Activated CD4-positive, alpha-beta T cell treated with anti-CD3 and anti-CD28 coated beads for 1 hour (primary cell): ENCODE measurements at regions not wholly inside any gene's neighbourhood (a gene's known extent, or its start where the extent isn't known, plus 50 kb on each side); places are given as distances from the start of the nearest gene placed in this dataset.
"Not testable (repeated sequence)": the region's sequence is repeated elsewhere in the genome, so short reads cannot be mapped to it uniquely, and the experiment has no call there.

Experiments
- DNase-seq: peaks from one replicate; pipeline ENCODE4 v3.0.0-alpha.2; 2020

DNA sequence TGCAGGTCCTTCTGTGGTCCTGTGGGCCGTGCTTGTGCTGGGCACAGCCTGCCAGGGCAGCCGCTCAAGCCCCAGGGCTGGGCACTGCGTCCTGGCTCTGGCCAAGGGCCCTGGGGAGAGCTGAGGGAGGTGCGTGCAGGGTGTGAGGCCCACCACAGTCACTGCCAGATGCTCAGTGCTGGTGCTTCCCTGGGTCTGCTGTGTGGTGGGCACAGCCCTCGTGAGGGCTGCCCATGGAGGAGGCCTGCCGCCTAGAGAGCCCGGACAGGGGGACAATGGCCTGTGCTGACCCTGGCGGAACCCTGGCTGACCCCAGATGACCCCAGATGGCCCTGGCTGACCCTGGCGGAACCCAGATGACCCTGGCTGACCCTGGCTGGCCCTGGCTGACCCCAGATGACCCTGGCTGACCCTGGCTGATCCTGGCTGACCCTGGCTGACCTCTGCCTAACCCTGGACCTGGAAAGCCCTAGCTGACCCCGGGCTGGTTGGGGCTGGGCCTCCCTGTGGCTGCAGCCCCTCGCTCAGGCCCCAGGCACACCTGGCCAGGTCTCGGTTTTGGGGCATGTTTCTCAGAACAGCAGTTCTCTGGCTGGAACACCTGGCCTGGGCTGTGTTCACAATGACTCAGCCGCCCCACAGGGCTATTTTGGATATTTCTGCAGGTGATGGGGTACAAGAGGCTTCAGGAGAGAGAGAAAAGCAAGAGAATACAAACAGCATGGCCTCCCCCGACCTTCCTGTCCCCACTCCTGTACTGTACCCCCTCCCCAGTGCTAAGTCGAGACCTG is 55.4 kb downstream of the TMEM121 start:
- no peak for DNase-seq

DNA sequence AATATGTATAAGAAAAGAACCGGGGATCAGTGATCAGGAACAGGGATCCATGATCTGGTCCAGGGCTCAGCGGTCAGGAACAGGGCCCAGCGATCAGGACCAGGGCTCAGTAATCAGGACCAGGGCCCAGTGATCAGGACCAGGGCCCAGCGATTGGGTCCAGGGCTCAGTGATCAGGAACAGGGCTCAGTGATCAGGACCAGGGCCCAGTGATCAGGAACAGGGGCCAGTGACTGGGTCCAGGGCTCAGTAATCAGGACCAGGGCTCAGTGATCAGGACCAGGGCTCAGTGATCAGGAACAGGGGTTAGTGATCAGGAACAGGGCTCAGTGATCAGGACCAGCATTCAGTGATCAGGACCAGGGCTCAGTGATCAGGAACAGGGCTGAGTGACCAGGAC is 56.3 kb downstream of the TMEM121 start:
- DNase-seq, result no peak

DNA sequence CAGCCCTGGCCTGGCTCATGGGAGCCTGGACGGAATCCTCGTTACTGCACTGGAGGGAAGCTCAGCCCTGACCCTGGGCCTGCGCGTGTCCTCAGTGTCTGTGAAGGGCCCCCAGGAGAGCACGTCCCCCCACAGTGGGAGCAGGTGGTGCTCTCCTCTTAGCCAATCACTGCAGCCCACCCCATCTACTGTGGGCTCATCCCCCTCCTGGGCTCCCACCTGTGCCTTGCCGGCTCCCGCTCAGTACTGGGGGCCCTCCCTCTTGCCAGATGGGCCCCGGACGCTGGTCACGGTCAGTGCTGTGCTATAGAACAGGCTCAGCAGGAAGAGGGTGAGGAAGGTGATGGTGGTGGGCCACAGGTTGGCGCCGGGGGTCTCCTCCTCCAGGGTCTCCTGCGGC is 57.5 kb downstream of the TMEM121 start:
- DNase-seq, result not testable (repeated sequence)

DNA sequence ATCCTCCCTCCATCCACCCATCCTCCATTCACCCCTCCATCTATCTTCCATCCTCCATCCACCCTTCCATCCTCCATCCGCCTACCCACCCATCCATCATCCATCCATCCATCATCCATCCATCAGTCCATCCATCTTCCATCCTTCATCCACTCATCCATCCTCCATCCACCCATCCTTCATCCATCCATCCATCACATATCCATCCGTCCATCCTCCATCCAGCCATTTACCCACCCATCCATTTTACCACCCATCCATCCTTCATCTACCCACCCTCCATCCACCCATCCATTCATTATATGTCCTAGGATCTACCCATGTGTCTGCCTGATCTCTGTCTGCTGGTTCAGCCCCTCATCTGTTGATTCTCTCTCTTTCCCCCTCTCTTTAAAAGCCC is 58.9 kb downstream of the TMEM121 start:
- DNase-seq, result not testable (repeated sequence)

DNA sequence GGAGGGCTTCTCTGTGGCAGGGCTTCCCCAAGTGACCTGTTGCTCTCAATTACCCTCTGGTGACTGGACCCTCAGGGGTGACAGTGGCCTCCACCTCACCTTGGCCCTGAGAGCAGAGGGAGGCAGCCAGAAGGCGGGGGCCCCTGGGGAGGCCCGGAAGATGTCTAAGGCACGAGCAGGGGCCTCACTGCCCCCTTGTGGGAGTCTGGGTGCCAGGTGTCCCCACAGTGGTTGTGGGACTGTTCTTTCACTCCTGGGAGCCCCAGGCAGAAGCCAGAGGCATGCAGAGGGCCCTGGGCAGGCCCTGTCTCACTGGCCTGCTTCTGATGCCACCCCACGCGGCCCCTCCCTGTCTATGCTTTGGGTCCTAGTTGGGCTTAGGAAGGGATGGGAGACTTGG is 59.3 kb downstream of the TMEM121 start:
- not testable (repeated sequence) for DNase-seq

DNA sequence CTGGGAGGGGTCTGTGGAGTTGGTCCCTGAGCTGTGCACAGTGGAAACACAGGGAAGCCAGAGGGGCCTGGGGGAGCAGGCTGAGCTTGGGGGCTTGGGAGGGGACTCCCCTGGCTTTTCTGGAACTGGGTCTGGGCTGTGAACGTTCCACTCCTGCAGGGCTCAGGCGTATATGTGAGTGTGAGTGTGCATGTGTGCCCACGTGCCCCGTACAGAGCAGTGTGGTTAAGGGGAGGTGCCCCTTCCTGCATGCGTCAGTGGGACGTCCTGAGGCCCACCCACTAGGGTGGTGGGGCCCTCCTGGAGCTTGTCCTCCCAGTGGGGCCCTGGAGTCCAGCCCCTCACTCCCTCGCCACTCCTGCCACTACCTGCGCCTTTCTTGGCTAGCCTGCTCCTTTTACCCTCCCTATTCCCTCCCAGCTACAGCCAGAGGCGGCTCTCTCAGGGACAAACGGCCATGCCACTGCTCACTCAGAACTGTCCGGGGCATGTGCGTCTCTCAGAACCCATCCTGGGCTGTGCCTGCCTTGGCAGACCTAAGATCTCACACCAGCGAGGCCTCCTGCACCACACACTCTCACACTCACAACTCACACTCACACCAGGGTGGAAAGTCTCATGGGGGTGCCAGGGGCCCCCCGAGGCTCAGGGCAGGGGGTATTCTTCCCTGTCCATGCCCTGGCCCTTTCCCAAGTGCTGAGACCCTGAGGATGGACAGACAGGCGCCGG is 59.9 kb downstream of the TMEM121 start:
- not testable (repeated sequence) for DNase-seq

DNA sequence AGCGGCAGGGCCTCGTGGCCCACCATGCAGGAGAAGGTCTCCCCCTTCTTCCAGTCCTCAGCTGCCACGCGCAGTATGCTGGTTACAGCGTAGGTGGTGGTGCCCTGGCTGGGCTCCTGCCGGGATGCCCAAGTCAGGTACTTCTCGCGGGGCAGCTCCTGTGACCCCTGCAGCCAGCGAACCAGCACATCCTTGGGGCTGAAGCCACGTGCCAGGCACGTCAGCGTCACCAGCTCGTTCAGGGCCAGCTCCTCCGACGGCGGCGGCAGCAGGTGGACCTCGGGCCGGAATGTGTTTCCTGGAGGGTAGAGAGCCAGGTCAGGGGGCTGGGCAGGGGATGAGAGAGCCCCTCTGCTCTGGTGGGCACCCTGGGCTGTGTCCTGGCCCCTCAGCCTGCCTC is 60.7 kb downstream of the TMEM121 start:
- not testable (repeated sequence) for DNase-seq

DNA sequence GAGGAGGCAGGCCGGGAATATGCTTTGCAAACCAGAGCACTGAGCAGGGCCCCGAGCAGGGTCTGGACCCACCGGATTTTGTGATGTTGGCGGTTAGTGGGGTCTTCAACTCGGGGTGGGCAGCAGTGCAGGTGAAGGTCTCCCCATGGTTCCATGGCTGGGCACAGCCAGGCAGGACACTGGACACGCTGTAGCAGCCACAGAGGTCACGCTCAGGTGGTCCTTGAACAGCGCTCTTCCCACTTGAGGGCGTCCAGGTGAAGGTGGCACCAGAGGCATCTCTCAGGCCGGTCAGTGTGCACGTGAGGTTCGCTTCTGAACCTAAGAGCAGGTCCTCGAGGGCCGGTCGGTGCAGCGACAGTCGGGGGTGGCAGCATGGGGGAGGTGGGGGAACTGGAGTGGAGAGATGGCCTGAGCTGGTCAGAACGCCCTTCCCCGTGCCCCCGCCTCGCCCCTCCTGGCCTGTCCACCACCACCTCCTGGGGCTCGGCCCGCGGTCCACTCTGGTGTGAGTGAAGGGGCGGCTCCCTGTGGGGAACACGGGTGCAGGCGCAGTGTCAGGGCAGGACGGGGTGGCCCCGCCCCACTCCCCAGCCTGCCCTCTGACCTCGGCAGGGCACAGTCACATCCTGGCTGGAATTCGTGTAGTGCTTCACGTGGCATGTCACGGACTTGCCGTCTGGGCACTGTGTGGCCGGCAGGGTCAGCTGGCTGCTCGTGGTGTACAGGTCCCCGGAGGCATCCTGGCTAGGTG is 61.3 kb downstream of the TMEM121 start:
- DNase-seq, result not testable (repeated sequence)

DNA sequence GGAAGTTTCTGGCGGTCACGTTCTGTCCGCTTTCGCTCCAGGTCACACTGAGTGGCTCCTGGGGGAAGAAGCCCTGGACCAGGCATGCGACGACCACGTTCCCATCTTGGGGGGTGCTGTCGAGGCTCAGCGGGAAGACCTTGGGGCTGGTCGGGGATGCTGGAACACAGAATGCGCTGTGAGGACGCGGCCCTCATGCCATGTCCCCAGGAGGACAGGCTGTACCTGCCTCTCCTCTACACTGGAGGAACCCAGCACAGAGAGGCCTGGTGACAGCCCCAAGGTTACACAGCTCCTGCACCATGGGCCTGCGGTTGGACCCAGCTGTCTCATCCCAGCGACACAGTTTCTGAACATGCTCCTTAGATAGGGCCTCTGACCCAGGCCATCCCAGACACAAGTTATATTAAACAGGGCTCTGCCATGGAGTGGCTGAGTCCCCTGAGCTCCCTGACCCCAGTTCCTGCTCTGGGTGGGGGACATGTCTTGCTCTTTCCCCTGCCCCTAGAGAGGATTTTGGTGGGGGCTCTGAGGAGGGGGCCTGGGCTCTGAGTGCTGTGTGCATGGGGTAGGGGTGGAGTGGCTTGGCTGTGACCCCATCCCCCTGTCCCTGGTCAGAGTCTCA is 62.0 kb downstream of the TMEM121 start:
- no peak for DNase-seq

DNA sequence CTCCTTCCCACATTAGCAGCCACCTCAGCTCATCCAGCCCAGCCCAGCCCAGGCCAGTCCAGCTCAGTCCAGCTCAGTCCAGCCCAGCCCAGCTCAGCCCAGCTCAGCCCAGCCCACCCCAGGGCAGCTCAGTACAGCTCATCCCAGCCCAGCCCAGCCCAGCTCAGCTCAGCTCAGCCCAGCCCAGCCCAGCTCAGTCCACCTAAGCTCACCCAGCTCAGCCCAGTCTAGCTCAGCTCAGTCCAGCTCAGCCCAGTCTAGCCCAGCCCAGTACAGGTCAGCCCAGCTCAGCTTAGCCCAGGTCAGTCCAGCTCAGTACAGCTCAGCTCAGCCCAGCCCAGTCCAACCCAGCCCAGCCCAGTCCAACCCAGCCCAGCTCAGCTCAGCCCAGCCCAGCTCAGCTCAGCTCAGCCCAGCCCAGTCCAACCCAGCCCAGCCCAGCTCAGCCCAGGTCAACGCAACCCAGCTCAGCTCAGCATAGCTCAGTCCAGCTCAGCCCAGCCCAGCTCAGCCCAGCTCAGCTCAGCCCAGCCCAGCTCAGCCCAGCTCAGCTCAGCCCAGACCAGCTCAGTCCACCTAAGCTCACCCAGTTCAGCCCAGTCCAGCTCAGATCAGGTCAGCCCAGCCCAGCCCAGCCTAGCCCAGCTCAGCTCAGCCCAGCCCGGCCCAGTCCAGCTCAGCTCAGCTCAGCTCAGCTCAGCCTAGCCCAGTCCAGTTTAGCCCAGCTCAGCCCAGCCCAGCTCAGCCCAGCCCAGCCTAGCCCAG is 63.0 kb downstream of the TMEM121 start:
- DNase-seq, result no peak

DNA sequence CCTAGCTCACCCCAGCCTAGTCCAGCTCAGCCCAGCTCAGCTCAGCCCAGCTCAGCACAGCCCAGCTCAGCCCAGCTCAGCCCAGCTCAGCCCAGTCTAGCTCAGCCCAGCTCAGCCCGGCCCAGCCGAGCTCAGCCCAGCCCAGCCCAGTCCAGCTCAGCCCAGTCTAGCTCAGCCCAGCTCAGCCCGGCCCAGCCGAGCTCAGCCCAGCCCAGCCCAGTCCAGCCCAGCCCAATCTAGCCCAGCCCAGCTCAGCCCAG is 63.5 kb downstream of the TMEM121 start:
- DNase-seq, result not testable (repeated sequence)

DNA sequence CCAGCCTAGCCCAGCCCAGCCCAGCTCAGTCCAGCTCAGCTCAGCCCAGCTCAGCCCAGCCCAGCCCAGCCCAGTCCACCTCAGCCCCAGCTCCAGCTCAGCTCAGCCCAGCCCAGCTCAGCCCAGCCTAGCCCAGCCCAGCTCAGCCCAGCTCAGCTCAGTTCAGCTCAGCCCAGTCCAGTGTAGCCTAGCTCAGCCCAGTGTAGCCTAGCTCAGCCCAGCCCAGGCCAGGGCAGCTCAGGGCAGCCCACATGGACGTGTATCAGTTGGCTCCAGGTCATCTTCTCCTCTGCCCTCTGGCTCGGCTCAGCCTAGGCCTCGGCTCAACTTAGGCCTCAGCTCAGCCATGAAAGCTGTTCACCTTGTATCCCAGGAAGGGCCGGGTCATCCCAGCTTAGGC is 64.7 kb downstream of the TMEM121 start:
- DNase-seq, result no peak

DNA sequence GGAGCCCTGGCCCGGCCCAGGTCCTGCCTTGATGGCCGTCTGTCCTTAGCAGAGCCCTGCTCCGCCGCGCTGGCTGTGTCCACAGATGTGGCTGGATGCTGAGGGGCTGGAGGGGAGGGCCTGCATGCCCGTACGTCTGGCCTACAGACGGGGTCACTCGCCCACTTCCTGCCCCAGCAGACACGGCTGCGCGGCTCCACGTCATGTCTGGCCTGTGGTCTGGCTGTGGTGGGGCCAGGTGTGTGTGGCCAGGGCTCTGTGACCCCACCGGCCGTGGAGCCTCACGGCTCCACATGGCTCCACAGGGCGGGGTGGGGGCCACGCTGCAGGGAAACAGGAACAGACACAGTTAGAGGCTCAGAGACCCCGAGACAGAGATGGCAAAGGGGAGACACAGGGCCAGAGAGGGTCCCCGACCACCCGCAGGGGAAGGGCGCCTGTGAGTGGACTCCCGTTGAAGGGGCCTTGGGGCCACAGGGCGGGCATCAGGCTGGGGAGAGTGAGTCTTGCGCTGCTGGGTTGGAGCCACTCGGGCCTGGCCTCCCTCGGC is 65.5 kb downstream of the TMEM121 start:
- not testable (repeated sequence) for DNase-seq

DNA sequence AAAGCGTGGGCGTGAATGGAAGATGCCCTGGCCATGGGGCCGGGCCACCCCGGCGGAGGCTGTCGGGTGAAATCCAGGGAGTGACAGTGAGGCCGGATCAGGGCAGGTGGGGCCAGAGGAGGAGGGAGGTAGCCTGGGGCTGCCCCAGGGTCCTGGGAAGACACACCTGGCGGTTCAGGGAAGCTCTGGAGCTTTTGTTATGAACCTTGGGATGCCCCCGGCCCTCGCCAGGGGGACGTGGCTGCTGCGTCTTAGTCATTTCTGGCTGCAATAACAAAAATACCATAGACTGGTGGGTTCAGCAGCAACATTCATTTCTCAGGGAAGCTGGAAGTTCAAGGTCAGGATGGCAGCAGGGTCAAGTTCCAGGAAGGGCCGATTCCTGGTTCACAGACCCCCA is 66.3 kb downstream of the TMEM121 start:
- not testable (repeated sequence) for DNase-seq

DNA sequence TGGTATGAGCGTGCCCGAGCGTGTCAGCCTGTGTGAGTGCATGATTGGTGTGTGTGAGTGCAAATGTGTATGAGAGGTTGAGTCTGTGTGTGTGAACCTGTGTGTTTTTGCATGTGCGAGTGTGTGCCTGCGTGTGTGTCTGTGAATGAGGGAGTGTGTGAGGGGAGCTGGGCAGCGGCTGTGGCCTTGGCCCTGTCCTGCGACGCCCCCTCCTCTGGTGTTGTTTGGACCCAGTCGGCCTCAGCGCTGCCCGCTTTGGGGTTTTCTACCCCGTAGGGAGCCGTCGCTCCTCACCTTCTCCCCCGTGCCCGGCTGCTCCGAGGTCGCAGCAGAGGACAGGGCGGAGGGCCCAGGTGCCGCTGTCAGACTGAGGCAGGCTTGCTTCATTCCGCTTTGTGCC is 69.0 kb downstream of the TMEM121 start:
- not testable (repeated sequence) for DNase-seq

DNA sequence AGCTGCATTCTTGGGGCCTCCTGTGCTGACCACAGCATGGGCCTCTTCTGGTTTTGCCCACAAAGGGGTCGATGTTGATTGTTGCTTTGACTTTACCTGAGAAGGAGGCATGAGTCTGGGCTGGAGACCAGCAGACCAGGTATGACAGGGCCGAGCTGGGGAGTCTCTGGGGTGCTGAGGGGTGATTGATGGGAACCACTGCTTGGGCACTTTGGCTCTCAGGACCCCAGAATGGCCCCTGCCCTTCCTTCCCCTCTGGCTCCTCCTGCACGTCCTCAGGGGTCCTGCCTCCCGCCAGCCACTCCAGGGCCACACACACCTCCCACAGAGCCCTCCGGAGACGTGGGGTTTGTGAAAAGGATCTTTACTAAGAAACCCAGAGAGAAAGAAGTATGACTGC is 70.0 kb downstream of the TMEM121 start:
- DNase-seq, result not testable (repeated sequence)

DNA sequence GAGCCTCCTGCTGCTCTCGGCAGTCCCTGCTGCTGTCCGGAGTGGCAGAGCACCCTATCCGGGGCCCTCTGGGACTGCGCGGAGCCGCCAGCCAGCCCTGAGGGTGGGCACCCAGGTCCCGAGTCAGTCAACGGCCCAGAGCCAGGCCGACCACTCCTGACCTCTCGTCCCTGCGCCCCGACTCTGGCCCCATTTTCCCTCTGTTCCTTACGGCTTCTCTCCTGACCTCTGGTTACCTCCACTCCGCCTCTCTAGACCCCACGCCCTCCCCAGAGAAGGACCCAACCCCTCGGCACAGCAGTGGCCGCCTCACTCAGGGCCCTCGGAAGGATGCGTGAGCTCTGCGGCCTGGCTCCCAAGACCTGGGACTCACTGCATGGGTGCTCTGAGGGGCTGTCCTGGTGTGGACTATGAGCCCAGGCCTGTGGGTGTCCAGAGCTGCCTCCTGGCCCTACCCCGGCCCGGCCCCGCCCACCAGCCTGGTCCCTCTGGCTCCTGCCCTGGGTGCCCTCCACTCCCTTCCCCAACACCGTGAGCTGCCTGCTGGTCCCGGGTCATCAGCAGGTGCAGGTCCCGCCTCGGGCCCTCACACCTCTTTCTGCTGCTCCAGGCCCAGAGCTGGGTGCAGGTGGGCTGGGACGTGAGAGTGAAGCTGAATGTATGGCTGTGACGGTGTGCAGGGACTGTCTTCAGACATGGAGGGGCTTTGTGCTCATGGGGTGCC is 71.8 kb downstream of the TMEM121 start:
- DNase-seq, result not testable (repeated sequence)

DNA sequence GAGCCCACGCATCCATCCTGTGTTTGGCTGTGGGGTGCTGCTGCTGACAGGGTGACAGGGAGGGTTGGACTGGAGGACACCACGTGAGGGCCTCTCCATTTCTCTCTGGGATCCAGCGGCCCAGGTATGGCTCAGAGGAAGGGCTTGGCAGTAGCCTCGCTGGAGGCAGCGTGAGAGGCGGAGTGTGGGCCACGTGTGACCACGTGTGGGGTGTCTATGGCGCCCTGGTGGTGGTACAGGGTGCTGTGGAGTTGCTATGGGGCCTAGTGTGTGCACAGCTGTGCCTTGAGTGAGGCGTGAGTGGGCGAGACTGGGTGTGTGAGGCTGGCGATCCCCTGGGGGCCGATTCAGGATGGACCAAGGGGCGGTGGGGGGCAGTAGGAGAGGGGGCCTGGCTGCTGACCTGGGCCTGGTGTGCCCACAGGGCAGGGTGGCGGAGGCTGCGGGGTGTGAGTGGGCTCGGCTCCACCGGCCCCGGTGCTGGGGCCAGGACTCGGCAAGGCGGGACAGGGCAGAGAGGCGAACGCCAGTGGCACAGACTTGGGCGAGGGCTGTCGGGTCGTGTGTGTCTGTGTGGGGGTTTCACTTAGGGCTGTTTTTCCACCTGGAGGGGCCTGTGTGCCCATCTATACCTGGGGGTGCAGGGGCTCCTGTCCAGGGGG is 72.7 kb downstream of the TMEM121 start:
- not testable (repeated sequence) for DNase-seq

DNA sequence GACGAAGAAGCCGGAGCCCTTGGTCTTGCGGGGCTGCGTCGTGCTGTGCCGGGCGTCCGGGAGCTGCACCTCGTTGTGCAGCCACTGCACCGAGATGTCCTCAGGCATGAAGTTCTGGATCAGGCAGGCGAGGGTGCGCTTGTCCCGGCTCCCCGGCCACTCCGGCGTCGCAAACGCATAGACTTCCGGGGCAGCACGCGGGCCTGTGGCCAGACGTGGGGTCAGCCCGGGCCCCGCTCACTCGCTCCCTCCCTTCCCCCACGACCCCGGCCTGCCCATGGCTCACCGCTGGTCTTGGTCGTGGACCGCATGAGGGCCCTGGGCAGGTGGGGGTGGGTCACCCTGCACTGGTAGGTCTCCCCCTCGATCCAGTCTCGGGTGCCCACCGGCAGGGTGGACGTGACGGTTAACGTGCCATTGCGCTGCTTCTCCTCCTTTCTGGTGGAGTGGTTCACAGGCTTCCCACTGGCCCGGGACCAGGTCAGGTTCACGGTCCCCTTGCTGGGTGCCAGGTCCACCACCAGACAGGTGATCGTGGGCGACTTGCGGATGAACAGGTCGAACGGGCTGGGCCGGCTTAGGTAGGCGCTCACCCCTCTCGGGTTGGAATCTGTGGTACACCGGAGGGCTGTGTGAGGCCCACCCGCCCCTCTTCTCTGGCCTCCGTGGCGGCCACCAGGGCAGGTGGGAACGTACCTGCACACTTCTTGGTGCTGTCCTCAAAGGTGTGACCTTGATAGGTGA is 74.0 kb downstream of the TMEM121 start:
- DNase-seq, result not testable (repeated sequence)

DNA sequence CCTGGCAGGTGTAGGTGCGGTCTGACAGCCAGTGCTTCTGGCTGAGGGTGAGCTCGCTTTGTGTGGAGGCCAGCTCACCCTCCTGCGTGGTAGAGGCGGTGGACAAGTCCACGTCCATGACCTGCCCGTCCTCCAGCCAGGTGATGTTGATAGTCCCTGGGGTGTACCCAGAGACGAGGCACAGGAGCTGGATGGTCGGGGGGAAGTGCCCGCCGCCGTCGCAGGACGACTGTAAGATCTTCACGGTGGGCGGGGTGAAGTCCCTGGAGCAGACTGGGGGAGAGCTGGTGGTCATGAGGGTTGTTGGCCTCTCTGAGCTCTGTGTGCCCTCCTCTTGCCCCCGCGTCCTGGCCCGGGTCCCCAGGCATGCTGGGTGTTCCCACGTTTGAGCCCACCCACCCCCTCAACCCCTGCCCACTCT is 74.6 kb downstream of the TMEM121 start:
- DNase-seq, result no peak
